Endothelial cell of umbilical vein (primary cell): ENCODE measurements at regions not wholly inside any gene's neighbourhood (a gene's known extent, or its start where the extent isn't known, plus 50 kb on each side); places are given as distances from the start of the nearest gene placed in this dataset.

Experiments used
- BruUV-seq: library from RNA; stranded (reverse); fragments of 400-500 nt; replicated peaks from 2 replicates; lab custom pipeline; 2021; lab: Mats Ljungman, UMichigan
- CTCF ChIA-PET: fragments of 300-600, 350-600 bp; sonication (Branson Sonifier 250); formaldehyde crosslinking; loops from one replicate; lab custom pipeline; 2021; ENCODE audit warnings: antibody characterized with exemption, inconsistent platforms; lab: Charles Lee
- POLR2A ChIA-PET: fragments of 300-600, 350-600 bp; sonication (Branson Sonifier 250); formaldehyde crosslinking; loops from one replicate; lab custom pipeline; 2021; ENCODE audit warnings: antibody characterized with exemption, inconsistent platforms; lab: Charles Lee
- DNase-seq: peaks from one replicate; pipeline ENCODE4 v3.0.0-alpha.2; 2011; ENCODE audit warnings: low read depth, low spot score
- FAIRE-seq: peaks from 2 replicates; lab custom pipeline; 2011; peaks lifted over from hg19 to GRCh38; lab: Jason Lieb, UNC
- H2AFZ ChIP-seq: 2 replicates; pipeline ENCODE4 v1.6.0; 2012; ENCODE audit warnings: low read depth, low read length, control low read depth, inconsistent platforms
- H3K27ac ChIP-seq: 2 replicates; pipeline ENCODE4 v1.5.1; 2011; ENCODE audit warnings: low read depth, mild to moderate bottlenecking, control low read depth, low read length, moderate library complexity; ENCODE audit not compliant: insufficient read depth
- H3K27me3 ChIP-seq, 2 experiments: 2 replicates each; pipeline versions ENCODE4 v1.6.0 to v1.6.1; 2011; ENCODE audit warnings: low read length in 2 of 2, mixed read lengths in 1 of 2; ENCODE audit not compliant: control insufficient read depth in 2 of 2, insufficient read depth in 2 of 2
- H3K36me3 ChIP-seq, 2 experiments: 2 replicates in 1 of 2; 3 replicates in 1 of 2; pipeline ENCODE4 v1.5.1; 2011; ENCODE audit warnings: low read length in 2 of 2, mild to moderate bottlenecking in 1 of 2, moderate library complexity in 1 of 2; ENCODE audit not compliant: control insufficient read depth in 2 of 2, insufficient read depth in 2 of 2; ENCODE audit errors: extremely low read depth in 1 of 2
- H3K4me1 ChIP-seq: 3 replicates; pipeline ENCODE4 v1.5.1; 2011; ENCODE audit warnings: mild to moderate bottlenecking, low read length; ENCODE audit not compliant: control insufficient read depth, insufficient read depth; ENCODE audit errors: extremely low read depth
- H3K4me2 ChIP-seq: 2 replicates; pipeline ENCODE4 v1.6.1; 2011; ENCODE audit warnings: low read length, control low read depth, mixed read lengths; ENCODE audit not compliant: insufficient read depth
- H3K4me3 ChIP-seq, 3 experiments: fragments of 200-600 bp in 1 of 3; sonication (generic), shearing (Covaris generic) in 1 of 3; replicated peaks in 1 of 3; 2 replicates each; pipeline ENCODE4 v1.5.1; 2011 to 2016; ENCODE audit warnings: control low read depth in 3 of 3, low read length in 3 of 3, mild to moderate bottlenecking in 2 of 3, inconsistent platforms in 1 of 3, low read depth in 1 of 3, moderate library complexity in 1 of 3; ENCODE audit not compliant: insufficient read depth in 1 of 3
- H3K79me2 ChIP-seq: 2 replicates; pipeline ENCODE4 v1.6.0; 2012; ENCODE audit warnings: low read length, inconsistent platforms; ENCODE audit not compliant: control insufficient read depth, insufficient read depth
- H3K9ac ChIP-seq: replicated peaks from 2 replicates; pipeline ENCODE3; 2011; ENCODE audit warnings: low read length, control low read depth; ENCODE audit not compliant: insufficient read depth; ENCODE audit errors: extremely low read depth
- H3K9me1 ChIP-seq: replicated peaks from 3 replicates; pipeline ENCODE4 v1.6.0; 2011; ENCODE audit warnings: mild to moderate bottlenecking, low read length; ENCODE audit not compliant: control insufficient read depth, insufficient read depth; ENCODE audit errors: extremely low read depth
- H3K9me3 ChIP-seq: replicated peaks from 2 replicates; pipeline ENCODE4 v1.5.1; 2012; ENCODE audit warnings: low read length, inconsistent platforms; ENCODE audit not compliant: control insufficient read depth, insufficient read depth
- H4K20me1 ChIP-seq: replicated peaks from 2 replicates; pipeline ENCODE3; 2011; ENCODE audit warnings: mild to moderate bottlenecking, low read length; ENCODE audit not compliant: control insufficient read depth, insufficient read depth; ENCODE audit errors: extremely low read depth
- EZH2 ChIP-seq: IDR thresholded peaks from 2 replicates; pipeline ENCODE4 v1.6.1; 2012; ENCODE audit warnings: borderline replicate concordance, low read depth, mild to moderate bottlenecking, moderate library complexity, low read length, inconsistent platforms; ENCODE audit not compliant: severe bottlenecking
- FOS ChIP-seq: IDR thresholded peaks from 2 replicates; pipeline ENCODE4 v1.6.1; 2011; ENCODE audit warnings: mild to moderate bottlenecking, low read length, moderate library complexity, borderline replicate concordance; ENCODE audit not compliant: insufficient read depth
- GATA2 ChIP-seq: IDR thresholded peaks from 2 replicates; pipeline ENCODE4 v1.7.0; 2011; ENCODE audit warnings: low read depth, mild to moderate bottlenecking, moderate library complexity, mixed read lengths, low read length; ENCODE audit not compliant: insufficient read length, insufficient read depth
- JUN ChIP-seq: IDR thresholded peaks from 2 replicates; pipeline ENCODE4 v1.6.1; 2011; ENCODE audit warnings: borderline replicate concordance, low read depth; ENCODE audit not compliant: insufficient read length, insufficient read depth
- MYC ChIP-seq: IDR thresholded peaks from one replicate; pipeline ENCODE4 v1.6.1; 2011; ENCODE audit warnings: mild to moderate bottlenecking, low read depth, low read length
- POLR2A ChIP-seq: IDR thresholded peaks from 2 replicates; pipeline ENCODE4 v1.6.1; 2012; ENCODE audit warnings: low read depth, mild to moderate bottlenecking, control low read depth, low read length
- POLR2AphosphoS5 ChIP-seq: IDR thresholded peaks from 2 replicates; pipeline ENCODE4 v1.6.1; 2012; ENCODE audit warnings: low read depth, mild to moderate bottlenecking, control low read depth, low read length, moderate library complexity; ENCODE audit not compliant: insufficient read depth
- dilution Hi-C: fragments of 300-500 bp; cut with MboI; formaldehyde crosslinking; loops from one replicate; pipeline ENCODE4 v1.15.0; 2019; ENCODE audit warnings: low sequenced_read_pairs; ENCODE audit not compliant: extremely low pct_ligation_motif_present
- intact Hi-C: fragments of 100-400 bp; cut with micrococcal nuclease; formaldehyde crosslinking; loops from one replicate; pipeline ENCODE4 v1.10.0; 2022
- TF ChIP-seq, protein P1 (sequence below), 2 donors: IDR thresholded peaks; 1 replicate in 1 of 2; 2 replicates in 1 of 2; pipeline ENCODE4 v1.5.1; 2011; ENCODE audit warnings: low read length in 2 of 2, mild to moderate bottlenecking in 2 of 2, moderate library complexity in 2 of 2, control low read depth in 1 of 2, inconsistent platforms in 1 of 2, low read depth in 1 of 2; ENCODE audit not compliant: insufficient read depth in 1 of 2; ENCODE audit errors: extremely low read depth in 1 of 2
- TF ChIP-seq, protein P2 (sequence below): IDR thresholded peaks from 2 replicates; pipeline ENCODE4 v1.6.1; 2011; ENCODE audit not compliant: insufficient read depth, insufficient read length

DNA sequence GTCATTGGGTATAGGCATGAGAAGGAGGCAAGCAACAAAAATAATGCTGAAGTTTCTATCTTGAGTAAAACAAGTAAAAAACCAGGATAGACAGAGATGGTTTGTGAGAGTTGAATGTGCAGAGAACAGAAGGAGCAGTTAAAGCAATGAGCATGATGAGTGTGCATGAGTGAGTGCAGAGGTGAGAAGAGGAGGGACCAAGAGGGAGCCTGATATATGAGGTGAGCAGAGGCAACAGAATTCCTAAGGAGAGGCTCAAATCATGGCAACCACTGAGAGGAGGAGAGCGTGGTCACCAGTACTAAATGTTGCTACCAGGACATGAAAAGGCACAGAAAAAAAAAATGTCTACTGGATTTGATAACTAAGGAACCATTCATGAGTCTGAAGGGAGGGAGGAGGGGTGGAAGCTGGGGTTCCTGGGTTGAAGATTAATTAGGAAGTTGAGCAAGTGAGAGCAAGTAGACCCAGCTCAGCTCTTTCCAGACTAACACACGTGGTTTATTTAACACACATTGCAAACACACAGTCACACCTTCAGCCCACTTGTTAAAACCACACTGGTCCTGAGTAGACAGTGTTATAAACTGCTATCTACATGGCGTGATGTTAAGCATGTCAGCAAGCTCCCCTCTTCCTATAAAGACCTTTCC is 69.0 kb upstream of the IQCM start:
- Histone ChIP-seq H3K27ac (no peak overlapping the region), H3K79me2 (no peaks in the 10 kb centered on the region), H3K4me3 (no peak overlapping the region), H3K4me1 (no peaks in the 10 kb centered on the region), H3K9me3 (no peaks in the 10 kb centered on the region), H4K20me1 (no peaks in the 10 kb centered on the region), H3K4me2 (no peak overlapping the region), H2AFZ (no peak overlapping the region), H3K36me3 (no peaks in the 10 kb centered on the region), H3K9me1 (no peaks in the 10 kb centered on the region), H3K9ac (no peak overlapping the region), H3K27me3 (no peaks in the 10 kb centered on the region)
- ChIA-PET CTCF (interaction anchor here (1.1 kb wide), 1 partner anchor 13 kb away, joined by 4 read pairs; no protein-coding TSS in a partner anchor), POLR2A (no interaction called here)
- FAIRE-seq (no peak), DNase-seq (no peak)
- dilution Hi-C loops (no loop called here), intact Hi-C loops (no loop called here)
- BruUV-seq, result no TSS peak
- TF ChIP-seq GATA2, result no peak
- TF ChIP-seq MYC, result no peak

DNA sequence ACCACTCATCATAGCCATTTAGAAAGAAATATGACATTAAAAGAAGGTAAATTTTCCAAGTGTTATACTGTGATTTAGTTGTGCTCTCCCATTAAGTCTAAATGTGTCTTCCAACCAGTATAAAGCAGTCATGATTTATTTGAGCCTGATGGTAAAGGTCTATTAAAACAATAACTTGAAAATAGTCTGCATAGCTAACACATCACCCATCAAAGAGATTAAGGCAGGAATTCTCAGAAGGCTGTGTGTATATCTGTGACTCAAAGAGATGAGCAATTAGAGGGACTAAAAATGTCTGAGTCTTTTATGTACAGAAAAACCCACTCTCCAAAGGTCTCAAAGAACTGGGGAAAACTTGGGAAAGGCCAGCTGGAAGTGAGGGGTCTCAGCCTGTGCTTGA is 70.3 kb upstream of the IQCM start:
- H3K27ac ChIP-seq, result no peak overlapping the region
- DNase-seq (no peak), FAIRE-seq (no peak)
- intact Hi-C loops, result no loop called here
- H3K9me1 ChIP-seq, result no peaks in the 10 kb centered on the region
- H3K9me3 ChIP-seq, result no peaks in the 10 kb centered on the region
- POLR2A ChIA-PET, result no interaction called here
- TF ChIP-seq FOS, result no peak
- no peak for TF ChIP-seq JUN
- TF ChIP-seq MYC, result no peak
- TF ChIP-seq POLR2A, result no peak
- TF ChIP-seq, protein P1, sequence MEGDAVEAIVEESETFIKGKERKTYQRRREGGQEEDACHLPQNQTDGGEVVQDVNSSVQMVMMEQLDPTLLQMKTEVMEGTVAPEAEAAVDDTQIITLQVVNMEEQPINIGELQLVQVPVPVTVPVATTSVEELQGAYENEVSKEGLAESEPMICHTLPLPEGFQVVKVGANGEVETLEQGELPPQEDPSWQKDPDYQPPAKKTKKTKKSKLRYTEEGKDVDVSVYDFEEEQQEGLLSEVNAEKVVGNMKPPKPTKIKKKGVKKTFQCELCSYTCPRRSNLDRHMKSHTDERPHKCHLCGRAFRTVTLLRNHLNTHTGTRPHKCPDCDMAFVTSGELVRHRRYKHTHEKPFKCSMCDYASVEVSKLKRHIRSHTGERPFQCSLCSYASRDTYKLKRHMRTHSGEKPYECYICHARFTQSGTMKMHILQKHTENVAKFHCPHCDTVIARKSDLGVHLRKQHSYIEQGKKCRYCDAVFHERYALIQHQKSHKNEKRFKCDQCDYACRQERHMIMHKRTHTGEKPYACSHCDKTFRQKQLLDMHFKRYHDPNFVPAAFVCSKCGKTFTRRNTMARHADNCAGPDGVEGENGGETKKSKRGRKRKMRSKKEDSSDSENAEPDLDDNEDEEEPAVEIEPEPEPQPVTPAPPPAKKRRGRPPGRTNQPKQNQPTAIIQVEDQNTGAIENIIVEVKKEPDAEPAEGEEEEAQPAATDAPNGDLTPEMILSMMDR (IDR thresholded peaks at IDR 0.05; ENCODE audit: extremely low read depth in 1 of 2, insufficient read depth in 1 of 2, low read depth in 1 of 2, low read length in 2 of 2), result no peak
- no peak for TF ChIP-seq EZH2
- TF ChIP-seq POLR2AphosphoS5, result no peak
- TF ChIP-seq GATA2, result no peak
- TF ChIP-seq, protein P2, sequence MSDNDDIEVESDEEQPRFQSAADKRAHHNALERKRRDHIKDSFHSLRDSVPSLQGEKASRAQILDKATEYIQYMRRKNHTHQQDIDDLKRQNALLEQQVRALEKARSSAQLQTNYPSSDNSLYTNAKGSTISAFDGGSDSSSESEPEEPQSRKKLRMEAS, result no peak
- no peaks in the 10 kb centered on the region for H3K79me2 ChIP-seq
- H3K9ac ChIP-seq, result no peak overlapping the region
- no peak overlapping the region for H3K4me2 ChIP-seq
- H3K4me3 ChIP-seq, result no peak overlapping the region
- no peaks in the 10 kb centered on the region for H3K4me1 ChIP-seq
- no peaks in the 10 kb centered on the region for H3K36me3 ChIP-seq
- BruUV-seq, result no TSS peak
- CTCF ChIA-PET, result interaction anchor here (1.1 kb wide), 1 partner anchor 12 kb away, joined by 4 read pairs; no protein-coding TSS in a partner anchor
- H3K27me3 ChIP-seq, result no peaks in the 10 kb centered on the region
- H4K20me1 ChIP-seq, result no peaks in the 10 kb centered on the region
- no peak overlapping the region for H2AFZ ChIP-seq
- dilution Hi-C loops, result no loop called here
